ENCODE measurements at regions not wholly inside any gene's neighbourhood (a gene's known extent, or its start where the extent isn't known, plus 50 kb on each side); places are given as distances from the start of the nearest gene placed in this dataset.

DNA sequence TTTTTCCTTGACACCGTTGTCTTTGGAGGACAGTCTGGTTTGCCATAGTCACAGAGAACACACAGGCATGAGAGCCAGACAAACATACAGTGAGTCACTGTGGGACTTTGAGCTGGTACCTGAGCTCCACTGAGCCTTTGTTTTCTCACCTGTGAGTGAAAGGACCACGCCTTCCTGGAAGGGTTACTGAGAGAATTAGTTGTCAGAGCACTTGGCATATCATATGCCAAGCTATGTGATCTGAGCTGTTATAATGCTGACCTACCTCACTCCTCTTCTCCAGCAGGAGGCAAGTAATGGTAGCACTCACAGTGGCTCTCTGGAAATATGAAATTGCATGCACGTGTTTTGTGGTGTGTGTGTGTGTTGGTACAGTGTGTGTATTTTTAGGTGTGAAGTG, 59.7 kb downstream of the CXCL12 start:
- TF ChIP-seq RAD21 (IDR thresholded peaks at IDR 0.05; ENCODE audit: low read depth): no peak
- no peak for TF ChIP-seq CTCF (IDR thresholded peaks at IDR 0.05 in 2 of 3, conservative IDR thresholded peaks at IDR 0.05 in 1 of 3; ENCODE audit: borderline replicate concordance in 1 of 3, insufficient read depth in 1 of 3, low read depth in 2 of 3, low read length in 2 of 3)
- no peak for TF ChIP-seq FOSL1 (IDR thresholded peaks at IDR 0.05; ENCODE audit: low read depth)

Data from HCT116 (cell line).